ENCODE measurements at regions not wholly inside any gene's neighbourhood (a gene's known extent, or its start where the extent isn't known, plus 50 kb on each side); places are given as distances from the start of the nearest gene placed in this dataset.

GRCh38 chr12:14213542-14213941 is 151.9 kb upstream of the ATF7IP start:
- TF ChIP-seq CTCF (IDR thresholded peaks at IDR 0.05), result no peak
- no peak for TF ChIP-seq REST (IDR thresholded peaks at IDR 0.05)
- no peak for TF ChIP-seq ELK1 (IDR thresholded peaks at IDR 0.05; ENCODE audit: low read depth, low read length)
- TF ChIP-seq JUNB (IDR thresholded peaks at IDR 0.05), result no peak
- no peak for TF ChIP-seq MAX (IDR thresholded peaks at IDR 0.05)
- no peak for TF ChIP-seq E2F6 (IDR thresholded peaks at IDR 0.05; ENCODE audit: borderline replicate concordance, low read depth)
